ENCODE measurements at regions not wholly inside any gene's neighbourhood (a gene's known extent, or its start where the extent isn't known, plus 50 kb on each side); places are given as distances from the start of the nearest gene placed in this dataset.

GRCh38 chr2:182664212-182664611 lies 51.8 kb upstream of the DNAJC10 start:
- TF ChIP-seq ZNF292 (tag by site-specific recombination; IDR thresholded peaks at IDR 0.05; ENCODE audit: borderline replicate concordance, low read depth) = no peak
- TF ChIP-seq TRIM28 (IDR thresholded peaks at IDR 0.05; ENCODE audit: borderline replicate concordance, low read length) = no peak
- no peak for TF ChIP-seq CTCF (tag by site-specific recombination; IDR thresholded peaks at IDR 0.05)
- TF ChIP-seq ZNF362 (tag by site-specific recombination; IDR thresholded peaks at IDR 0.05) = no peak
- no peak for TF ChIP-seq ZNF585B (tag by site-specific recombination; IDR thresholded peaks at IDR 0.05)
- no peak for TF ChIP-seq ZNF223 (tag by site-specific recombination; IDR thresholded peaks at IDR 0.05)
- no peak for TF ChIP-seq ZBTB44 (tag by site-specific recombination; IDR thresholded peaks at IDR 0.05)
- no peak for TF ChIP-seq HOXD13 (CRISPR knock-in tag; IDR thresholded peaks at IDR 0.05; ENCODE audit: borderline replicate concordance)
- TF ChIP-seq ZNF670 (tag by site-specific recombination; IDR thresholded peaks at IDR 0.05; ENCODE audit: low read depth) = no peak
- TF ChIP-seq ZNF529 (tag by site-specific recombination; IDR thresholded peaks at IDR 0.05; ENCODE audit: insufficient replicate concordance) = no peak
- TF ChIP-seq ZNF138 (tag by site-specific recombination; IDR thresholded peaks at IDR 0.05; ENCODE audit: borderline replicate concordance) = no peak
- no peak for TF ChIP-seq ZNF600 (tag by site-specific recombination; IDR thresholded peaks at IDR 0.05)

Measured in HEK293 (cell line).